Uterus (tissue), 2 donors: ENCODE measurements at regions not wholly inside any gene's neighbourhood (a gene's known extent, or its start where the extent isn't known, plus 50 kb on each side); places are given as distances from the start of the nearest gene placed in this dataset.

Source experiments
- CTCF ChIP-seq, 4 experiments: fragments of 200-600 bp in 2 of 4; fragments of 450-650 bp in 2 of 4; sonication (generic) in 2 of 4; IDR thresholded peaks; one replicate each; pipeline ENCODE4 v1.5.1; 2016 to 2019; ENCODE audit warnings: antibody characterized with exemption in 4 of 4, mild to moderate bottlenecking in 2 of 4, moderate library complexity in 1 of 4
- POLR2A ChIP-seq, 2 donors: fragments of 450-650 bp; IDR thresholded peaks; one replicate each; pipeline ENCODE4 v1.6.1; 2016; ENCODE audit warnings: antibody characterized with exemption in 2 of 2, mild to moderate bottlenecking in 1 of 2, moderate library complexity in 1 of 2

DNA sequence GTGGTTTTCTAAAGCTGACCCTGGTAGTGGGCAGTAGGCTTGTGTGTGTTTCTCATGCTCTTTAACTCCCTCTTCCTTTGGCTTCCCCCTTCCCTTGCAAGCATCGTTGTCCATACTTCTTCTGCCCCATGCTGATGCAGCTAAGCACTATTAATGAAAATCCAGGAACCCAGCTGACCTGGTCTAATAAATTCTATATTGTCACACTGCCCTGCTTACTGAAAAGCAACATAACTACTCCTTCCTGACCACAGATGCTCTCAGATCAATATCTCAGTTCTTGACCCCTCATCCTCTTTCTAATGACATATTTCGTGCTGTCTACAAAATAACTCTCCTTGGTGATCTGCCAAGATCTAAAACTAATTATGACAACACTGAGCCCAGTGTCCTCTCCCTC lies 405.5 kb downstream of the EFNA5 start:
- TF ChIP-seq CTCF (IDR thresholded peaks at IDR 0.05) = no peak
- no peak for TF ChIP-seq POLR2A (IDR thresholded peaks at IDR 0.05)
